NCI-H2196 treated with DMSO at 0.1 percent for 48 hours (cell line): ENCODE measurements at regions not wholly inside any gene's neighbourhood (a gene's known extent, or its start where the extent isn't known, plus 50 kb on each side); places are given as distances from the start of the nearest gene placed in this dataset.
"Not testable (repeated sequence)": the region's sequence is repeated elsewhere in the genome, so short reads cannot be mapped to it uniquely, and the experiment has no call there.

ENCODE experiments used
- DNase-seq: peaks from one replicate; lab custom pipeline; 2025; ENCODE audit not compliant: unreplicated experiment; lab: John Stamatoyannopoulos, UW

DNA sequence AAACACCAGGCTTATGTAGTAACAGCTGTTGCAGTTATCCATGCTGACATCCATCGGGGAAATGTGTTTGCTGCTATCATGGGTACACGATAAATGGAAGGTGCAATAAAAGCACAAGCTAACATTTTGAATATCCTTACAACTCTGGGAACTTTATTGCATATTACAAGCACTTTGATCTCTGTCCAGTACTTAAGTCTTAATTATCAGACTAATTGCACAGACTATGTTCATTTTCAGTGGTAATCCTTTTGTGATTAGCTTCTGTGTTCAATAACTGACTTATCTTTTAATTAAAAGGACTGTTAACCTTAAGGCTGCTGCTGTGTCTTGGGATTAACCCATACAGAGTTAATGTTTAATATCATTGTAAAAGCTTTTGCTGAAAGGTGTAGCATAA lies 101.4 kb upstream of the ATP5MC3 start:
- DNase-seq, result no peak

DNA sequence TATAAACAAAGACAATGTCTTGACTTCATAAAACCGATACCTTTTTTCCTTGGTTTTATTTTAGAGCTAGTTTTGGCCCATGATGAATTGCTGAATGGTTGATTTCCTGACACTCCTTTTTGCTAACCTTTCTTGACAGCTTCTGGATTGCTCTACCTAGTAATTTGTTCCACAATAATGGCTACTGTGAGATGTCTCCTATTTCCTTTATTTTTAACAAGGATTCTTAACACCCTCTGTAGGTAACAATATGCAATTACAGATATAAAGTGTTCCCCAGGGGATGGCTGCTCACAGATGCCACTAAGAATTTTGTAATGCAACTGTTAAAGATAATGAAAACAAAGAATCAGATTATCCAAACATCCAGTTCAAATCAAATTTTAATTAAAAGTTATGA lies 100.8 kb upstream of the ATP5MC3 start:
- DNase-seq, result peak; percentile 37

GRCh38 chr2:175277772-175278171 lies 96.3 kb upstream of the ATP5MC3 start:
- no peak for DNase-seq

DNA sequence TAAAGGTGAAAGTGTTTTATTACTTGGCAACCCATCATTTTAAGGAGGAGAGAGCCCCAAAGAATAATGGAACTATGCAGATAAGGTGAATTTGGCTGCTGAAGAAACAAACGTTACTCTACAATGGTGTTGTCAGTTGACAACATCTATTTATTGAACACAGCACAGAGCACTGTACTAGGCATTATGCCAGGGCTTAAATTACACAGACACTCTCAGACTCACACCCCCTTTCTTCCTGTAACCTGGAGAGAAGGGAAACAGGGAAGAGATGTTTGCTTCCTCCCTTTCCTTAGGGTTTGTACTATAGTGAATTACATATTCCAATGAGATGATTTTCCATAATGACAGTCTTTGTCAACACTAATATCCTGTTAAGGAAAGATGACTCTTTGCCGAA lies 94.0 kb upstream of the ATP5MC3 start:
- DNase-seq, result peak; percentile 23

DNA sequence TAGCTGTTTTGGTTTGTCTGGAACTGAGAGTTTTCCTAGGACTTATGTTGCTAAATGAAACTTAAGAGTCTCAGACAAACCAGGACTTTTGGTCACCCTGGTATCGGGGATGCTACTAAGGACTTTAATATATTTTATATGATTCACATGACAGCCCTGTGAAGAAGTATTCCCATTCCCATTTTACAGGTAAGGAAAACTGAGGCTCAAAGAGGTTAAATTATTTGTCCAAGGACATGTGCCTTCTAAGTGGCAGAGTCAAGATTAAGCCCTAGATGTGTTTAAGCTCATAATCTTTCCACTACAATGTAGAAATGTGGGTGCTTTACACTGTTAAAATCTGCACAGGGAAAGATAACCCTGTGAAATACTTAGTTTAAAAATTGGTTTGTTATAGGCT lies 77.7 kb upstream of the ATP5MC3 start:
- no peak for DNase-seq

DNA sequence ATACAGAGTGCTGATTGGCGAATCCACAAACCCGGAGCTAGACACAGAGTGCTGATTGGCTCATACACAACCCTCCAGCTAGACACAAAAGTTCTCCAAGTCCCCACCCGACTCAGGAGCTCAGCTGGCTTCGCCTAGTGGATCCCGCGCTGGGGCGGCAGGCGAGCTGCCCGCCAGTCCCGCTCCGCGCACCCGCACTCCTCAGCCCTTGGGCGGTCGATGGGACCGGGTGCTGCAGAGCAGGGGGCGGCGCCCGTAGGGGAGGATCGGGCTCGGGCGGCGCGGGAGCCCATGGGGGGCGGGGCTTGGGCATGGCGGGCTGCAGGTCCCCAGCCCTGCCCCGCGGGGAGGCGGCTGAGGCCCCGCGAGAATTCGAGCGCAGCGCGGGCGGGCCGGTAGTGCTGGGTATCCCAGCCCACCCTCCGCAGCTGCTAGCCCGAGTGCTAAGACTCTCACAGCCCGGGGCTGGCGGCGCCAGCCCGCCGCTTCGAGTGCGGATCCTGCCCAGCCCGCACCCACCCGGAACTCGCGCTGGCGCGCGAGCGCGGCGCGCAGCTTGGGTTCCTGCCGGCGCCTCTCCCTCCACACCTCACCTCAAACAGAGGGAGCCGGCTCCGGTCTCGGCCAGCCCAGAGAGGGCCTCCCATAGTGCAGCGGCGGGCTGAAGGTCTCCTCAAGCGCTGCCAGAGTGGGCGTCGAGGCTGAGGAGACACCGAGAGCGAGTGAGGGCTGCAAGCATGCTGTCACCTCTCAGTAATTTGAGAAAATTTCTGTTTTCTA lies 75.5 kb upstream of the ATP5MC3 start:
- no peak for DNase-seq

DNA sequence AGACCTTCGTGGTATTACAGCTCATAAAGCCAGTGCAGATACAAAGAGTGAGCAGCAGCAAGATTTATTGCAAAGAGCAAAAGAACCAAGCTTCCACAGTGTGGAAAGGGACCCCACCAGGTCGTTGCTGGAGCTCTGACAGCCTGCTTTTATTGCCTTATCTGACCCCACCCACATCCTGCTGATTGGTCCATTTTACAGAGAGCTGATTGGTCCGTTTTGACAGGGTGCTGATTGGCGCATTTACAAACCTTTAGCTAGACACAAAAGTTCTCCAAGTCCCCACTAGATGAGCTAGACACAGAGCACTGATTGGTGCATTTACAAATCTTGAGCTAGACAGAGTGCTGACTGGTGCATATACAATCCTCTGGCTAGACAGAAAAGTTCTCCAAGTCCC lies 74.9 kb upstream of the ATP5MC3 start:
- DNase-seq, result not testable (repeated sequence)

DNA sequence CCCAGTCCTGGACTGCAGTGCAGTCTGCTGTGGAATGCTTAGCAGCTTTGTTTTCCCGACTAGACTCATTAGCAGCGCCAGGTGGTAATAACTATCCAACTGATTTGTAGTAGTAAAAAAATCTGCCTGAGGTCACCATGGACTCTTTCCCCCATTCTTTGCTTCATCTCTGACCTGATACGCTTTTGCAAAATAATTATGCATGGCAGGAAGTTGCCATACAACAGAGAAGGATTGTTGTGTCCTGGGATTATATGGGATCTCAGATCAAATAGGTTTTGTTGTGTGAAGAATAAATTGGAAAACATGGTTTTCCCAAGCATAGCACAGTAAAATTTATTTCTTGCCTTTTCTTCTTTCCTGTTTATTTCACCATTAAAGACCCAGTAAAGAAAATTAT lies 72.4 kb upstream of the ATP5MC3 start:
- DNase-seq, result no peak

DNA sequence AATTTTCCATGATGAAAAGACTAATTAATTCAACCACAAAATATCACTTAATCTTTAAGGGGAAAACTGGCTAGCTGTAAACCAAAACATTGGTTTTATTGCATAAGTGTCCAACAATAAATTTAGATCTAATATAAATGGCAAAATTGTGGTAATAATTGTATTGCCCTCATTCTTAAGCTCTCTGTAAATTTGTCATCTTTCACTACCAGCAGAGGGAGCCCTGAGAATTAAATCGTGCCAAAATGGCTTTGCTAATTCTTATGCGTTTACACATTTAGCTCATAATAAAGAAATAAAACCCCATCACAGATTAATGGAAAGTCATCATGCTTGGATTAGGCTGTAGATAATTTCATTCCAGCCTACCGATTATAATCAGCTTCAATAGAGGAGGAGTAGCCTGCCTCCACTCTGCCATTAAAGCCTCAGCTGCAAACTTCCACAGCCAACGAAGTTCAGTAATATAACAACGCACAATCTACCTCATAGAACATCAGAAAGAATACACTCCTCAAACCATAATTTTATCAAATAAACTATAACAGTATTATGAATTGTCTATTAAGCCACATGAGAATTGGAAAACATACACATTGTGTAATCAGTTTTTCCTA lies 70.0 kb upstream of the ATP5MC3 start:
- peak; percentile 46 for DNase-seq

DNA sequence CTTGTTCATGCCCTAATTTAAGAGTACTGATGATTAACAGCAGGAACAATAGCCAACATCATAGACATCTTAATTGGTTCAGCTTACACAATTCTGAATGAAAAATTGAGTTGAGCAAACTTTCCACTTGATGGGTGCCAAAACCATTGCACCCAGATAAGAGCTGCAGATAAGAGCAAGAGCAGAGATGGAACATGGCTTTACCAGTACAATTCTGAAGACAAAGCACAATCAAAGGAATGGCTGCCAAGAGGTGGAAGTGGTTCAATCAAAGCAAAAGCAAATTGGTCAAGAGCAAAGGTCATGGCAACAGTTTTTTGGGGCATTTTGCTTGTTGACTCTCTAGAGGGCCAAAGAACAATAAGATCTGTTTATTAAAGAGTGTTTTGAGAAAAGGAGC lies 65.6 kb upstream of the ATP5MC3 start:
- no peak for DNase-seq

- DNase-seq, result no peak
Measured at GRCh38 chr2:175244697-175245096, 63.2 kb upstream of the ATP5MC3 start.

DNA sequence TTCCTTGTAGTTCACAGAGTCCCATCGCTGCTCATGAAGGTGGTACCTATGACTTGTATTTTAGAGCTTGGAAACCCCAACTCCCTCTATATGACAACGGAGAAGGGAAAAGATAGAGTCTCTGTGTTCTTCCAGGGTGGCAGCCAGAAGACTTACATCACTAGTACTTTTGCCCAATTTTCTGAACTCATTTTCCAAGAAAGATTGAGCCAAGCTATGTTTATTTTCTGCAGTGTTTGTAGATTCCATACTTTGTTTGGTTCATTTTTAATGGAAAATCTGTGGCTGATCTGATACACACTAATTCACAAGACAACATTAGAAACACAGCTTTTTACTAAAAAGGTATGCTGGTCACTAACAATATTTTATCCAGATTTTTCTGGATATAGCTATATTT lies 60.2 kb upstream of the ATP5MC3 start:
- DNase-seq, result no peak

GRCh38 chr2:175240033-175240432 lies 58.5 kb upstream of the ATP5MC3 start:
- not testable (repeated sequence) for DNase-seq

DNA sequence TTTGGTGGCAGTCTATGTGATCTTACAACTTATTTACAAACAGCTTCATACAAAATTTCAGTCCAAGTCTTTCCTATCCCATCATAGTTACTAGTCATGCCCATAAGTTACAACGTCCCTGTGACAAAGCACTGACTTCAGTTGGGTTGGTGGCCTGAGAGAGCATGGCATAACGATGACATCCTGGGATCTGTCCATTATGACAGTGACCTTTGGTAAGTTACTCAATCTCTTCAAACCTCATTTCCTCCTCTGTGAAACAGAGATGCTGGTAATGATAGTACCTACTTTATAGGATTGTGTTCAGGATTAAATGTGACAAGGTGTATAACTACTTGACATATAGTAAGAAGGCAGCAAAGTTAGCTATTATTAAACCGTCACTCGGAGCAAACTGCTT lies 55.4 kb upstream of the ATP5MC3 start:
- no peak for DNase-seq

DNA sequence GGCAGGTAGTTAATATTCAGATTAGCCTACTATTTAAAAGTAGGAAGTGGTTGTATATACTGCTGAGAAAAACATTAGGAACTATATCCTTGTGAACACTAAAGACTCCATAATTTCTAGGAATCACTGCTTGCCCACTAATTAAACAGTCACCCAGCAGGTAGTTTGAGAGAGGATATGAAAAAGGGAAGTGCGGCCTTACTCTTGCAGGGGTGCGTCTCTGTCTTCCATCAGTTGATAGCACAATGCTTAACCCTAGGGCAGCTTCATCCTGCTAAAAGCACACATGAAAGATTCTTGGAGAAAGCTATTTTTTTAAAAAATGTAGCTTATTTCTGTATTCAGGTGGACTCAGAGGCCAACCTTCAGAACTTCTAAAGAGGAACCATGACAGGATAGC lies 53.1 kb upstream of the ATP5MC3 start:
- no peak for DNase-seq

- no peak for DNase-seq
Measured at GRCh38 chr2:175234153-175234552, 52.6 kb upstream of the ATP5MC3 start.

GRCh38 chr2:175233135-175233719 lies 51.7 kb upstream of the ATP5MC3 start:
- DNase-seq, result no peak
